ENCODE measurements at regions not wholly inside any gene's neighbourhood (a gene's known extent, or its start where the extent isn't known, plus 50 kb on each side); places are given as distances from the start of the nearest gene placed in this dataset.

GRCh38 chr11:26830218-26830617 is 108.4 kb upstream of the SLC5A12 start:
- H3K27ac ChIP-seq (ENCODE audit: control insufficient read depth, insufficient read depth), result no peak overlapping the region
- no peak for TF ChIP-seq LARP7 (IDR thresholded peaks at IDR 0.05)
- no peak for TF ChIP-seq TAF1 (IDR thresholded peaks at IDR 0.05; ENCODE audit: borderline replicate concordance, low read depth, low read length)
- TF ChIP-seq, protein P1, sequence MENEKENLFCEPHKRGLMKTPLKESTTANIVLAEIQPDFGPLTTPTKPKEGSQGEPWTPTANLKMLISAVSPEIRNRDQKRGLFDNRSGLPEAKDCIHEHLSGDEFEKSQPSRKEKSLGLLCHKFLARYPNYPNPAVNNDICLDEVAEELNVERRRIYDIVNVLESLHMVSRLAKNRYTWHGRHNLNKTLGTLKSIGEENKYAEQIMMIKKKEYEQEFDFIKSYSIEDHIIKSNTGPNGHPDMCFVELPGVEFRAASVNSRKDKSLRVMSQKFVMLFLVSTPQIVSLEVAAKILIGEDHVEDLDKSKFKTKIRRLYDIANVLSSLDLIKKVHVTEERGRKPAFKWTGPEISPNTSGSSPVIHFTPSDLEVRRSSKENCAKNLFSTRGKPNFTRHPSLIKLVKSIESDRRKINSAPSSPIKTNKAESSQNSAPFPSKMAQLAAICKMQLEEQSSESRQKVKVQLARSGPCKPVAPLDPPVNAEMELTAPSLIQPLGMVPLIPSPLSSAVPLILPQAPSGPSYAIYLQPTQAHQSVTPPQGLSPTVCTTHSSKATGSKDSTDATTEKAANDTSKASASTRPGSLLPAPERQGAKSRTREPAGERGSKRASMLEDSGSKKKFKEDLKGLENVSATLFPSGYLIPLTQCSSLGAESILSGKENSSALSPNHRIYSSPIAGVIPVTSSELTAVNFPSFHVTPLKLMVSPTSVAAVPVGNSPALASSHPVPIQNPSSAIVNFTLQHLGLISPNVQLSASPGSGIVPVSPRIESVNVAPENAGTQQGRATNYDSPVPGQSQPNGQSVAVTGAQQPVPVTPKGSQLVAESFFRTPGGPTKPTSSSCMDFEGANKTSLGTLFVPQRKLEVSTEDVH (IDR thresholded peaks at IDR 0.05; ENCODE audit: low read depth, partially characterized antibody), result no peak
- no peak for TF ChIP-seq POLR2AphosphoS5 (IDR thresholded peaks at IDR 0.05; ENCODE audit: low read length)
- TF ChIP-seq BRCA1 (IDR thresholded peaks at IDR 0.05; ENCODE audit: low read depth, low read length), result no peak
- TF ChIP-seq EP300 (IDR thresholded peaks at IDR 0.05; ENCODE audit: borderline replicate concordance in 1 of 2, control insufficient read depth in 1 of 2, low read depth in 2 of 2, low read length in 2 of 2), result no peak
- TF ChIP-seq BMI1 (IDR thresholded peaks at IDR 0.05; ENCODE audit: borderline replicate concordance), result no peak
- TF ChIP-seq CUX1 (IDR thresholded peaks at IDR 0.05; ENCODE audit: insufficient replicate concordance, low read depth, low read length), result no peak
- no peak for TF ChIP-seq ZZZ3 (IDR thresholded peaks at IDR 0.05; ENCODE audit: control insufficient read depth, insufficient read length, low read depth)
- TF ChIP-seq NR2C2 (IDR thresholded peaks at IDR 0.05; ENCODE audit: borderline replicate concordance, control insufficient read depth, insufficient read length, low read depth), result no peak
- no peak for TF ChIP-seq TCF12 (IDR thresholded peaks at IDR 0.05; ENCODE audit: low read depth, low read length)
- no peak for TF ChIP-seq MEF2B (IDR thresholded peaks at IDR 0.05; ENCODE audit: partially characterized antibody, poor library complexity, severe bottlenecking)
- TF ChIP-seq NFIC (IDR thresholded peaks at IDR 0.05; ENCODE audit: low read depth, low read length), result no peak
- no peak for TF ChIP-seq CHD2 (IDR thresholded peaks at IDR 0.05; ENCODE audit: borderline replicate concordance, low read depth, low read length)
- TF ChIP-seq EGR1 (IDR thresholded peaks at IDR 0.05; ENCODE audit: borderline replicate concordance in 1 of 2, low read depth in 2 of 2, low read length in 2 of 2), result no peak
- no peak for TF ChIP-seq ZNF24 (IDR thresholded peaks at IDR 0.05)
- TF ChIP-seq IRF4 (IDR thresholded peaks at IDR 0.05; ENCODE audit: low read depth, low read length), result no peak
- DNase-seq (ENCODE audit: low read depth, low spot score) (no peak), FAIRE-seq (no peak), ATAC-seq (peak; percentile 34; the same call in 2 of the 3 replicates)
- no peak overlapping the region for H2AFZ ChIP-seq (ENCODE audit: control insufficient read depth, low read depth, low read length)
- no peaks in the 10 kb centered on the region for H3K4me1 ChIP-seq (ENCODE audit: control insufficient read depth, insufficient read depth, low read length)
- in situ Hi-C loops (cut with MboI) (no loop called here), intact Hi-C loops (cut with micrococcal nuclease; ENCODE audit: unreplicated experiment) (no loop called here)
- RAD21 ChIA-PET (ENCODE audit: unreplicated experiment), result no interaction called here
- no peak overlapping the region for H3K4me2 ChIP-seq (ENCODE audit: control insufficient read depth, insufficient read depth)
- no TSS peak for BruUV-seq (replicated peaks)
- no peaks in the 10 kb centered on the region for H4K20me1 ChIP-seq (ENCODE audit: control insufficient read depth, insufficient read depth)
- SMC1A ChIA-PET (ENCODE audit: uncharacterized antibody, unreplicated experiment), result interaction anchor here (1.1 kb wide), 1 partner anchor 9 kb away, joined by 3 read pairs; no protein-coding TSS in a partner anchor
- no peaks in the 10 kb centered on the region for H3K27me3 ChIP-seq (replicated peaks in 1 of 2; ENCODE audit: control insufficient read depth in 2 of 2, insufficient read depth in 2 of 2, low read length in 1 of 2)
- 0% methylated on average over 1 of the region's 1 CpG for WGBS (ENCODE audit: insufficient coverage, insufficient replicate concordance, low lambda C conversion rate, missing lambda C conversion rate)
- H3K36me3 ChIP-seq (ENCODE audit: control insufficient read depth in 2 of 2, insufficient read depth in 2 of 2, low read length in 1 of 2), result no peaks in the 10 kb centered on the region
- H3K9me3 ChIP-seq (replicated peaks; ENCODE audit: control insufficient read depth, insufficient read depth, low read length), result no peaks in the 10 kb centered on the region
- H3K79me2 ChIP-seq (ENCODE audit: control insufficient read depth, insufficient read depth, low read length), result no peaks in the 10 kb centered on the region
- H3K4me3 ChIP-seq, result no peak overlapping the region
- H3K9ac ChIP-seq (ENCODE audit: control insufficient read depth, insufficient read depth, low read length), result no peak overlapping the region
- CTCF ChIA-PET, result interaction anchor here (0.6 kb wide), 1 partner anchor 88 kb away, joined by 3 read pairs; no protein-coding TSS in a partner anchor
- POLR2A ChIA-PET, result no interaction called here

Measured in GM12878 (cell line).